ENCODE measurements at regions not wholly inside any gene's neighbourhood (a gene's known extent, or its start where the extent isn't known, plus 50 kb on each side); places are given as distances from the start of the nearest gene placed in this dataset.

GRCh38 chr2:8281950-8282857 is 399.7 kb upstream of the ID2 start:
- DNase-seq, result no peak

GRCh38 chr2:8282858-8283252 is 399.0 kb upstream of the ID2 start:
- DNase-seq, result no peak

DNA sequence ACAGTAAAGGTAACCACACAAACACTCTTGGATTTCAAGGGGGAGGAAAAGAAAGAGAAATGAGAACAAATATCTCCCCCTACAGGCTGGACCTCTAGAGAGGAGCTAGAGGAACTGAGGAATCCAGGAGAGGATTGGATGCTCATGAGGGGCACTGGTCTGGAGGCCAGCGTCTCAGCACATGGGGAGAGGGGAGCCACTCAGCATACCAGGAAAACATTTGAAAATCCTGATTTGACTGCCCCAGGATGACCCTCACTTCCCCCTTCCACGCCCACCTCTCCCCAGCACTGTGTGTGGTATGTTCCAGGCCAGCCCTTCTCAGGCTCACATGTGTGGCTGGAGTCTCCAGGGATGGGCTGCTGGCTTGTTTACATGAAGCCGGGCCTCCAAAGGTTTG is 396.8 kb upstream of the ID2 start:
- DNase-seq, result no peak

- no peak for DNase-seq
These were observed 396.0 kb upstream of the ID2 start for GRCh38 chr2:8285898-8286297.

DNA sequence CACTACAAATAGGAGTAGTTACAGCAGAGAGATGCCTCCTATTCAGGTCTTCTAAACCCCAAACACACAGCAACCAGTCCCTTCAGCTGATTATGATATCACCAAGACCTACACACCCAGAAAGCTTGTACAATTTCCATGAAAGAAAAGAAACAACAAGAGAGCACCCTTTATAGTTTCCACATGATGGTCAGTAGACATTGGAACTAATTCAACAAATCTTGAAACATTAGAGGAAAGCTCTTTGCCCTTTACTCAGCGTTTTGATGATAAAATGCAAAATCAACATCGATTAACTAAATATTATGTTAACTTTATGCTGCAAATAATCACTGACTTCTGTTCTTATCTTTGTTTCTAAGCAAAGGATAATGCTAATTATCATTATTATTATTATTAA is 393.6 kb upstream of the ID2 start:
- no peak for DNase-seq

GRCh38 chr2:8289111-8289510 is 392.7 kb upstream of the ID2 start:
- DNase-seq, result no peak

DNA sequence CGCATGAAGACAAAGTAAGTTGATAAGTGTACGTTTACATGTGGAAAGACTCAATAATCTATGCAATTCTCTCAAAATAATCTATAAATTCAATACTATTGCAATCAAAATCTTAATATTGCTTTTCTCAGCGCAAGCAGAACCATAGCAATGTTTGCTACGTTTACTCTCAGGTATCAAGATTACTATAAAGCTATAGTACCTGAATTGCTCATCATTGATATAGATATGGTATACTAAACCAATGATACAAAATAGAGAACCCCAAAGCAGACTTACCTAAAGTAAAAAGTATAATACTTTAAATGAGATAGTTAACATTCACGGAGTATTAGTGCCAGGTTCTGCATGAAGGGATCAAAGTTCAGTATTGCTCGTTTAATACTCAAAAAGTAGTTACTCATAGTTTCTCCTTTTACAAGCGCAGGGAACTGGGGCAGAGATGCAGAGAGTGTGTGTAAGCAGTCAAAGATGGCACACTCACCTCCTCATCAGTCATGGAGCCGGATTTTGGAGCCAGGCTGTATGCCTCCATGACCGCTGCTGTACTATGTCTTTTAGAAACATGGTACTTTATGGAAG is 391.0 kb upstream of the ID2 start:
- no peak for DNase-seq

DNA sequence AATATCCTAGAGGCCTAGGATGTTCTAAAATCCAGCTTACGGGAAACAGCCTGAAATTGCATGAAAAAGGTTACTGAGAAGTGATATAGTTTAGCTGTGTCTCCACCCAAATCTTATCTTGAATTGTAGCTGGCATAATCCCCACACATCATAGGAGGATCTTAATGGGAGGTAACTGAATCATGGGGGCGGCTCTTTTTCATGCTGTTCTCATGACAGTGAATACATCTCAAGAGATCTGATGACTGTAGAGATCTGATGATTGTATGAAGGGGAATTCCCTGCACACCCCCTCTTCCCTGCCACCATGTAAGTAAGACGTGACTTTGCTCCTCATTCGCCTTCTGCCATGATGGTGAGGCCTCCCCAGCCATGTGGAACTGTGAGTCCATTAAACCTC is 385.6 kb upstream of the ID2 start:
- no peak for DNase-seq

- no peak for DNase-seq
These were observed 384.3 kb upstream of the ID2 start for GRCh38 chr2:8297376-8298231.

DNA sequence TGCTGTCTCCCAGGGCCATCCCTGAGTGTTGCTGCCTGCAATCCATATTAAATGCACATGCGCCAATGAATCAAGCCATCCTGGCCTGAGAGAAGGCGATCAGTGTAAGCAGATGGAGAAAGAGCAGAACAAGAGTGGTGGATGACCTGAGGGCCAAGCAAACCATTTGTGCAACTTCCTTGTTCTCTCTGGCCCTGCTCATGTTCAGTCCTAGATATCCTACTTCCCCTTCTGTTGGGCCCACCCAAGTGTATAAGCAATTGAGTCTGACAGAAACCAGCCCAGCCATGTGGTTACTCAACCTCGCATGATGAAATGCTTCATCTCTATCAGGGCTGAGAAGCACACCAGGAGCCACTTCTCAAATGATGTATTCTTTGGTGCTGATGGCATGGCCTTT is 383.1 kb upstream of the ID2 start:
- no peak for DNase-seq

DNA sequence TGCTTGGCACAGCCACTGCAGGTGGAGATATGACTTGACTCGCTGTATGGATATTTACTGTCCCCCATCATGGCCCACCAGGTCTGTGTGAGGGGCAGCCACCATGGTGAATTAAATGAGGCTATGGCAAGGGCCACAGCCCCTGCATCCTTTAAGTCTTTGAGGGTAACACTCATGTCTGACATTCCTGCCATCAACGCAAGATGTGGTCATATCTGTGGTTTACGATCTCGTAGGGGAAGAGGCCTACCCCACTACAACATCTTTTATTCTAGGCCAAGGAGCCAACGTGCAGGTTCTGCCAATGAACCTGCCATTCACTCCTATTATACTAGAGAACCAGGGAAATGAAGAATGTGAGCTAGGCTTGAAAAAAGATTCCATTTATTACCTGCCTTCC is 381.6 kb upstream of the ID2 start:
- DNase-seq, result no peak

DNA sequence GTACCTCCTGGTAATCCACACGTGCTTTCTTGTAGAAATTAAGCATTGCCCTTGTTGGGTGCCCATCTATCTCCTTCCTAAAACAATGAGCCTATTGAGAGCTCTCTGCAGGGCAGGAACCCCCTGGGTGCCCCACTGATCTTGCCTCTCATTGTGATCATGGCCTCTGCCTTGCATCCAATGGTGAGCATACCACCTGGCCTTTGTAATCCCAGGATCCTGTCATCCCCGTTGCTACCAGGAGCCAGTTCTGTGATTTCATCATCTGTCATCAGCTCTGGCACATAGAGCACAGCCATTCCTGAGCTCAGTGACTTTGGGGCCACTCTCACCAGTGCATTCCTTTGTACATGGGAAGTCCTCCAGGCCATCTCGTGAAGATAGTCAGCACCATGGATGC is 381.0 kb upstream of the ID2 start:
- DNase-seq, result no peak

- no peak for DNase-seq
These were observed 378.5 kb upstream of the ID2 start for GRCh38 chr2:8303322-8303832.

DNA sequence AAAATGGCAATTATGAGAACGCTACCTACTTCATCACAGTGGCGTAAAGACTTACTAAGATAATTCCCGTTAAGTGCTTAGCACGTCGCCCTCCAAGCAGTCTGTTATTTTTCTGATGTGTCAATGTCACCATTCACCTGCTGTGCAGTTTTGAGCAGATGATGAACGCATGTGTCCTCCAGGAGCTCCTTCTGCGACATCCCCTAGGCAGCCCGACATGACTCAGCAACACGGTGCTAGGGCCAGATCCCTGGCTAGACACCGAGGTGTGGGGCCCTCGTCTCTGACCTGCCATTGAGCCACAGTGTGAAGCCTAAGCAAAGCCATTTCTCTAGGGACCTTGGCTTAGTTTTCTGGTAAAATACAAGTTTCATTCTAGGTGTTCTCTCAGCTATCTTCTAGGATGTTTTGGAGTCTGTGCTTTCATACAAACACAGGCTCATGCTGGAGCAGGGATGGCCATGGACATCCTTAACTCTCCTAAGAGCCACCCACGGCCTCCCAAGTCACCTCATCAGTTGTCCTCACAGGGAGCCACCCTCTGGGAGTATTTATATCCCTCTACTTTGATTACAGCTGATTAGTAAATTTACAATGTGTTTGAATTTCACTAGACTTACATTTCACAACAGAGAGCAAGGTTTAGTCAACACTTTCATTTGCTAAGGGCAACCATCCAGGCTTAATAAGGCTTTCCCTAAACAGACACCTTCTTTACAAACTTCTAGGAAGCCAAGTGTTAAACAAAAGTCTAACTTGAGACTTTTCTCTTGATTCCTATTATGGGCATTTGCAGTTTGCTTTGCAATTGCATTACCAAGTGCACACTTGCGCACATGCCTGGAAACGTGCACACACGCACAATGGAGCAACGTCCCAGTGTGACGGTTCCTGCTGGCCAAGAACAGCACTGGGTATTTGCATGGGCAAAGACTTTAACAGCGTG is 376.8 kb upstream of the ID2 start:
- DNase-seq, result no peak

GRCh38 chr2:8306530-8307351 is 375.1 kb upstream of the ID2 start:
- DNase-seq, result no peak

- DNase-seq, result no peak
These were observed 374.2 kb upstream of the ID2 start for GRCh38 chr2:8307606-8308180.

GRCh38 chr2:8309131-8309530 is 372.7 kb upstream of the ID2 start:
- DNase-seq, result no peak

DNA sequence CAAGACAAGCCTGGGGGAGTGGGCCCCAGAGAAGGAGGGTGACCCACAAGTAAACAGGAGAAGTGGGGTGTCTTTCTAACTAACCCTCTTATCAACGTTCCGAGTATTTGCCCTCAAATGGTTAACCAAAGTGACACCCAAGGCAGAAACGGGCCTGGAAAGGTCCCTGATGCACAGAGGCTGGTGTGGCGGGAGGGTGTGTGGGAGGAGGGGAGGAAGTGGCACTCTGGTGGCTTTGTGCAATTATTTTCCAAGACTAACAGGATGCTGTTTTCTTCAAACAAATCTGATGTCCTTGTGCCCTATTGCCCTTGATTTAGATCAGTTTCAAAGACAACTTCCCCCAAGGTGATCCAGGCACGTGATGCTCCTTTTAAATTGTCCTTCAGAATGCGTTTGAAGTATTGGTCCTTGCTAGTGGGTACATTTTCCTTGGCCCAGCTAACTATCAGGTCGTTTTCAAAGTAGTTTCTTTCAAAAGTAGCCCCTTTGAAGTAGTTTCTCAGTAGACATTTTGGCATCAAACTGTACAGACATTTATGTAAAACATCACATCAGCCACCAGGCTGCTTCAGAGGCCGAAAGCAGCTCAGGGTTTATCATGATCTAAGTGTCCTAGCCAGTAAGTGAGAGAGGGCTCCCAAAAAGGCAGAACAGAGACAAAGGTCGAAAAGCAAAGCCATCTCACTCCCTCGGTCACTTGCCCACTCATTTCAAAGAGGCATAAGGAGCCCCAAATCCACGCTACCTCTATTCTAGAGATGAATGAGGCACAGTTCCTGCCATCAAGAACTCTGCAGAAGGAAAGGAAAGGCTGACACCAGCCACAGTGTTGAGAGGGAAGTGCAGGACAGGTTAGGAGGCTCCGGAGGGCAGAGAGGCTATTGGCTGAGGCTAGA is 371.1 kb upstream of the ID2 start:
- DNase-seq, result no peak

DNA sequence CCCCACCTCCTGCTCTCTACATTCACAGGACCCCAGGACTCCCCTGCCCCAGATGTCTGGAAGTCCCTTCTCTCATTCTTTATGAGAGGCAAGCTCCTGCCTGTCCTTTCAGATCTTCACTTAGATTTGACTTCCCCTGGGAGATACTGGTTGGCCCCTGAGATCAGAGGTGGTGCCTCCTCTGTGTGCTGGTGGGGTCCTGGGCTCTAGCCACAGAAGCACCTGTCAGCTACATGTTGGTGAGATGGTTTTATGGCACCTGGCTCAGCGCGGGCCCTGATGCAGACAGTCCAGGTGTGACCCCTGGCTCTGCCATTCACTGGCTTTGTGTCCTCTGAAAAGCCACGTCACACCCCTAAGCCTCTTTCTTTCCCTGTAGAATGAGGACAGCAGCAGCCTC is 369.6 kb upstream of the ID2 start:
- DNase-seq, result no peak

All from NCI-H1436 (cell line).